Sigmoid colon (tissue), 4 donors: ENCODE measurements at regions not wholly inside any gene's neighbourhood (a gene's known extent, or its start where the extent isn't known, plus 50 kb on each side); places are given as distances from the start of the nearest gene placed in this dataset.

ENCODE experiments used
- EP300 ChIP-seq, 4 donors: sonication (generic); formaldehyde crosslinking; IDR thresholded peaks; one replicate each; pipeline ENCODE4 v1.6.1; 2017; ENCODE audit warnings: antibody characterized with exemption in 4 of 4
- POLR2A ChIP-seq, 2 donors: fragments of 450-650 bp; IDR thresholded peaks; one replicate each; pipeline ENCODE4 v1.6.1; 2016; ENCODE audit warnings: antibody characterized with exemption in 2 of 2, mild to moderate bottlenecking in 2 of 2, moderate library complexity in 2 of 2
- POLR2AphosphoS5 ChIP-seq, 4 donors: sonication (generic); formaldehyde crosslinking; IDR thresholded peaks; one replicate each; pipeline ENCODE4 v1.6.1; 2017; ENCODE audit warnings: antibody characterized with exemption in 4 of 4
- TF ChIP-seq, protein P1 (sequence below), 4 experiments: fragments of 450-650 bp in 3 of 4; fragments of 200-600 bp in 1 of 4; IDR thresholded peaks; one replicate each; pipeline ENCODE4 v1.5.1; 2016 to 2019; ENCODE audit warnings: antibody characterized with exemption in 4 of 4, mild to moderate bottlenecking in 3 of 4, moderate library complexity in 2 of 4

DNA sequence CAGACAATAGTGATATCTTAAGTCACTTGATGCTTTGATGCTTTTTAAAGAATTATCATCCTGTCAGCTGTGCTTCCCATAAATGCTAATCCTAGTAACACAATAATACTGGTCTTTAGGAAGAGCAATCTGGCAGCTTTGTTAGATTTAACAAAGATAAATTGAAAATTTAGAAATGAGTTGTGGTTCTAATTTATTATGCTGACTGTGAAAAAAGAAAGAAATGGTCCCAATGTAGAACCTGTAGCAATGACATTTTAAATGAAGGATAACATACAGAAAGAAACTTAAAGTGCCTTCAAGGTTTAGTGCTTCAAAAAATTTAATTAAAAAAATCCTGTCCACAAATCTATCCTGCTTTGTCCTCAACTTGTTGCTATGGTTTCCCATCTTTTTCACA lies 81.6 kb upstream of the HGF start:
- TF ChIP-seq, protein P1, sequence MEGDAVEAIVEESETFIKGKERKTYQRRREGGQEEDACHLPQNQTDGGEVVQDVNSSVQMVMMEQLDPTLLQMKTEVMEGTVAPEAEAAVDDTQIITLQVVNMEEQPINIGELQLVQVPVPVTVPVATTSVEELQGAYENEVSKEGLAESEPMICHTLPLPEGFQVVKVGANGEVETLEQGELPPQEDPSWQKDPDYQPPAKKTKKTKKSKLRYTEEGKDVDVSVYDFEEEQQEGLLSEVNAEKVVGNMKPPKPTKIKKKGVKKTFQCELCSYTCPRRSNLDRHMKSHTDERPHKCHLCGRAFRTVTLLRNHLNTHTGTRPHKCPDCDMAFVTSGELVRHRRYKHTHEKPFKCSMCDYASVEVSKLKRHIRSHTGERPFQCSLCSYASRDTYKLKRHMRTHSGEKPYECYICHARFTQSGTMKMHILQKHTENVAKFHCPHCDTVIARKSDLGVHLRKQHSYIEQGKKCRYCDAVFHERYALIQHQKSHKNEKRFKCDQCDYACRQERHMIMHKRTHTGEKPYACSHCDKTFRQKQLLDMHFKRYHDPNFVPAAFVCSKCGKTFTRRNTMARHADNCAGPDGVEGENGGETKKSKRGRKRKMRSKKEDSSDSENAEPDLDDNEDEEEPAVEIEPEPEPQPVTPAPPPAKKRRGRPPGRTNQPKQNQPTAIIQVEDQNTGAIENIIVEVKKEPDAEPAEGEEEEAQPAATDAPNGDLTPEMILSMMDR (IDR thresholded peaks at IDR 0.05) = no peak
- TF ChIP-seq POLR2A (IDR thresholded peaks at IDR 0.05) = no peak
- TF ChIP-seq POLR2AphosphoS5 (IDR thresholded peaks at IDR 0.05) = no peak
- TF ChIP-seq EP300 (IDR thresholded peaks at IDR 0.05) = no peak
